Ectodermal cell (in vitro differentiated cells): ENCODE measurements at regions not wholly inside any gene's neighbourhood (a gene's known extent, or its start where the extent isn't known, plus 50 kb on each side); places are given as distances from the start of the nearest gene placed in this dataset.
"Not testable (repeated sequence)": the region's sequence is repeated elsewhere in the genome, so short reads cannot be mapped to it uniquely, and the experiment has no call there.

Experiments used
- H3K27ac ChIP-seq: 2 replicates; pipeline ENCODE4 v1.7.0; 2013; ENCODE audit warnings: mild to moderate bottlenecking, low read depth, low read length; ENCODE audit not compliant: insufficient read depth, poor library complexity, severe bottlenecking
- H3K27me3 ChIP-seq: 2 replicates; pipeline ENCODE4 v1.7.0; 2013; ENCODE audit warnings: mild to moderate bottlenecking, low read length; ENCODE audit not compliant: insufficient read depth, control insufficient read depth, poor library complexity, severe bottlenecking
- H3K36me3 ChIP-seq: one replicate; pipeline ENCODE4 v1.7.0; 2013; ENCODE audit warnings: low read length; ENCODE audit not compliant: control insufficient read depth, insufficient read depth
- H3K4me1 ChIP-seq: one replicate; pipeline ENCODE4 v1.7.0; 2013; ENCODE audit warnings: low read length; ENCODE audit not compliant: control insufficient read depth, insufficient read depth
- H3K4me3 ChIP-seq: 2 replicates; pipeline ENCODE4 v1.7.0; 2013; ENCODE audit warnings: low read depth, low read length, control low read depth; ENCODE audit not compliant: insufficient read depth
- H3K9me3 ChIP-seq: 2 replicates; pipeline ENCODE4 v1.7.0; 2013; ENCODE audit warnings: mild to moderate bottlenecking, low read length, moderate library complexity; ENCODE audit not compliant: control insufficient read depth
- WGBS, 2 experiments: methylation state at CpG; one replicate each; pipeline ENCODE4 v1.1.7; 2013; ENCODE audit warnings: missing lambda C conversion rate in 2 of 2; 5-methylcytosine and 5-hydroxymethylcytosine counted together

GRCh38 chr3:118231578-118231977 is 803.1 kb downstream of the IGSF11 start:
- no peaks in the 10 kb centered on the region for H3K27me3 ChIP-seq
- H3K4me3 ChIP-seq = no peak overlapping the region
- WGBS, 2 experiments = 84 to 96% methylated on average over 2 of the region's 2 CpGs
- no peaks in the 10 kb centered on the region for H3K36me3 ChIP-seq
- H3K9me3 ChIP-seq = no peaks in the 10 kb centered on the region
- H3K4me1 ChIP-seq = no peaks in the 10 kb centered on the region
- no peak overlapping the region for H3K27ac ChIP-seq

- WGBS, 2 experiments = 94 to 97% methylated on average over 4 of the region's 5 CpGs
- Histone ChIP-seq H3K4me1 (no peaks in the 10 kb centered on the region), H3K4me3 (no peak overlapping the region), H3K27me3 (no peaks in the 10 kb centered on the region), H3K27ac (no peak overlapping the region), H3K9me3 (no peaks in the 10 kb centered on the region), H3K36me3 (no peaks in the 10 kb centered on the region)
Measured at GRCh38 chr3:118239253-118239652, 795.4 kb downstream of the IGSF11 start.

GRCh38 chr3:118244761-118245160 is 789.9 kb downstream of the IGSF11 start:
- no peaks in the 10 kb centered on the region for H3K36me3 ChIP-seq
- WGBS, 2 experiments = 76 to 78% methylated on average over 3 of the region's 3 CpGs
- no peaks in the 10 kb centered on the region for H3K9me3 ChIP-seq
- no peaks in the 10 kb centered on the region for H3K27me3 ChIP-seq
- H3K4me3 ChIP-seq = no peak overlapping the region
- no peaks in the 10 kb centered on the region for H3K4me1 ChIP-seq
- no peak overlapping the region for H3K27ac ChIP-seq

- 88 to 92% methylated on average over 3 to 5 of the region's 5 CpGs for WGBS, 2 experiments
Measured at GRCh38 chr3:118245312-118245711, 789.3 kb downstream of the IGSF11 start.

GRCh38 chr3:118258850-118259249 is 775.8 kb downstream of the IGSF11 start:
- H3K27me3 ChIP-seq, H3K9me3 ChIP-seq, H3K4me3 ChIP-seq, H3K27ac ChIP-seq, H3K4me1 ChIP-seq, H3K36me3 ChIP-seq: not testable (repeated sequence)
- WGBS, 2 experiments = 81 to 83% methylated on average over 1 of the region's 1 CpG

More at GRCh38 chr3:118245312-118245711, 789.3 kb downstream of the IGSF11 start:
- no peaks in the 10 kb centered on the region for H3K4me1 ChIP-seq
- no peak overlapping the region for H3K4me3 ChIP-seq
- no peaks in the 10 kb centered on the region for H3K27me3 ChIP-seq
- H3K36me3 ChIP-seq = no peaks in the 10 kb centered on the region
- no peaks in the 10 kb centered on the region for H3K9me3 ChIP-seq
- no peak overlapping the region for H3K27ac ChIP-seq

- H3K27ac ChIP-seq = no peak overlapping the region
- H3K9me3 ChIP-seq = no peaks in the 10 kb centered on the region
- no peaks in the 10 kb centered on the region for H3K27me3 ChIP-seq
- no peaks in the 10 kb centered on the region for H3K36me3 ChIP-seq
- WGBS, 2 experiments = 92% methylated on average over 4 of the region's 5 CpGs
- H3K4me3 ChIP-seq = no peak overlapping the region
- no peaks in the 10 kb centered on the region for H3K4me1 ChIP-seq
Measured at GRCh38 chr3:118262800-118263402, 771.7 kb downstream of the IGSF11 start.

GRCh38 chr3:118267588-118267987 is 767.1 kb downstream of the IGSF11 start:
- 89 to 96% methylated on average over 3 of the region's 3 CpGs for WGBS, 2 experiments
- no peaks in the 10 kb centered on the region for H3K4me1 ChIP-seq
- H3K36me3 ChIP-seq = no peaks in the 10 kb centered on the region
- H3K27me3 ChIP-seq = no peaks in the 10 kb centered on the region
- H3K9me3 ChIP-seq = no peaks in the 10 kb centered on the region
- no peak overlapping the region for H3K27ac ChIP-seq
- no peak overlapping the region for H3K4me3 ChIP-seq

- 96 to 97% methylated on average over 38 of the region's 38 CpGs for WGBS, 2 experiments
- H3K36me3 ChIP-seq = no peaks in the 10 kb centered on the region
- no peaks in the 10 kb centered on the region for H3K27me3 ChIP-seq
- no peak overlapping the region for H3K4me3 ChIP-seq
- H3K9me3 ChIP-seq = no peaks in the 10 kb centered on the region
- H3K4me1 ChIP-seq = no peaks in the 10 kb centered on the region
- H3K27ac ChIP-seq = no peak overlapping the region
Measured at GRCh38 chr3:118269537-118270125, 765.0 kb downstream of the IGSF11 start.

- Histone ChIP-seq H3K36me3 (no peaks in the 10 kb centered on the region), H3K9me3 (no peaks in the 10 kb centered on the region), H3K4me1 (no peaks in the 10 kb centered on the region), H3K27ac (no peak overlapping the region), H3K4me3 (no peak overlapping the region), H3K27me3 (no peaks in the 10 kb centered on the region)
- WGBS, 2 experiments = 94% methylated on average over 1 to 2 of the region's 2 CpGs
Measured at GRCh38 chr3:118272991-118273390, 761.7 kb downstream of the IGSF11 start.

- H3K27ac ChIP-seq = no peak overlapping the region
- H3K9me3 ChIP-seq = no peaks in the 10 kb centered on the region
- H3K4me1 ChIP-seq = no peaks in the 10 kb centered on the region
- H3K4me3 ChIP-seq = no peak overlapping the region
- 91 to 100% methylated on average over 1 of the region's 1 CpG for WGBS, 2 experiments
- no peaks in the 10 kb centered on the region for H3K36me3 ChIP-seq
- H3K27me3 ChIP-seq = no peaks in the 10 kb centered on the region
Measured at GRCh38 chr3:118277814-118278213, 756.8 kb downstream of the IGSF11 start.
